K562 (cell line): ENCODE measurements at regions not wholly inside any gene's neighbourhood (a gene's known extent, or its start where the extent isn't known, plus 50 kb on each side); places are given as distances from the start of the nearest gene placed in this dataset.

Experiments
- ATF3 ChIP-seq, 2 experiments: fragments of 450-650 bp in 1 of 2; sonication (generic) in 1 of 2; formaldehyde crosslinking in 1 of 2; IDR thresholded peaks in 1 of 2; conservative IDR thresholded peaks in 1 of 2; 2 replicates each; pipeline versions ENCODE4 v1.6.1 to v1.8.1; 2016 to 2023; ENCODE audit warnings: mild to moderate bottlenecking in 2 of 2, moderate library complexity in 2 of 2, inconsistent platforms in 1 of 2, missing genetic modification reagents in 1 of 2
- CBX3 ChIP-seq, 2 experiments: IDR thresholded peaks; 1 replicate in 1 of 2; 2 replicates in 1 of 2; pipeline ENCODE4 v1.6.1; 2012; ENCODE audit warnings: inconsistent platforms in 2 of 2, low read length in 2 of 2, borderline replicate concordance in 1 of 2, control low read depth in 1 of 2
- CHAMP1 ChIP-seq: fragments of 450-650 bp; IDR thresholded peaks from 2 replicates; pipeline ENCODE4 v1.6.1; 2016; ENCODE audit warnings: mild to moderate bottlenecking
- CHD4 ChIP-seq: fragments of 200-600 bp; sonication (generic); IDR thresholded peaks from 3 replicates; pipeline ENCODE4 v1.6.1; 2012; ENCODE audit warnings: low read depth, mild to moderate bottlenecking, mixed read lengths, low read length, inconsistent platforms; ENCODE audit not compliant: insufficient read depth, insufficient replicate concordance, poor library complexity, severe bottlenecking
- ESRRA ChIP-seq: fragments of 450-650 bp; IDR thresholded peaks from 2 replicates; pipeline ENCODE4 v1.6.1; 2014; ENCODE audit warnings: low read depth, mild to moderate bottlenecking, moderate library complexity, borderline replicate concordance
- FOXP4 ChIP-seq: sonication (generic); formaldehyde crosslinking; IDR thresholded peaks from 2 replicates; pipeline ENCODE4 v1.8.0; 2022; ENCODE audit warnings: mild to moderate bottlenecking, missing genetic modification reagents, borderline replicate concordance
- HINFP ChIP-seq: fragments of 450-650 bp; conservative IDR thresholded peaks from 2 replicates; pipeline ENCODE4 v1.6.1; 2016; ENCODE audit warnings: missing genetic modification characterization, low read depth, mild to moderate bottlenecking, control low read depth, missing compliant biosample characterization
- KDM4B ChIP-seq, 2 experiments: fragments of 450-650 bp in 1 of 2; sonication (generic) in 1 of 2; IDR thresholded peaks; 2 replicates each; pipeline ENCODE4 v1.6.1; 2016 to 2017; ENCODE audit warnings: borderline replicate concordance in 2 of 2, antibody characterized with exemption in 1 of 2, low read depth in 1 of 2, mild to moderate bottlenecking in 1 of 2
- KLF16 ChIP-seq: IDR thresholded peaks from 2 replicates; pipeline ENCODE4 v1.6.1; 2016; ENCODE audit warnings: antibody characterized with exemption
- MAZ ChIP-seq, 2 experiments: fragments of 450-650 bp in 1 of 2; sonication (generic) in 1 of 2; formaldehyde crosslinking; IDR thresholded peaks in 1 of 2; conservative IDR thresholded peaks in 1 of 2; 2 replicates each; pipeline versions ENCODE4 v1.4.0 to v1.5.0; 2020; ENCODE audit warnings: mild to moderate bottlenecking in 1 of 2, missing genetic modification reagents in 1 of 2
- NUFIP1 ChIP-seq: fragments of 450-650 bp; IDR thresholded peaks from 2 replicates; pipeline ENCODE4 v1.6.1; 2018; ENCODE audit not compliant: partially characterized antibody
- PRPF4 ChIP-seq: fragments of 200-400 bp; formaldehyde crosslinking; IDR thresholded peaks from one replicate; pipeline ENCODE4 v1.6.1; 2017; ENCODE audit warnings: low read length, low read depth, mild to moderate bottlenecking; ENCODE audit not compliant: insufficient read depth, poor library complexity, severe bottlenecking
- RUNX1 ChIP-seq: sonication (generic); IDR thresholded peaks from 2 replicates; pipeline ENCODE4 v1.6.1; 2016; ENCODE audit warnings: antibody characterized with exemption, low read depth
- SETDB1 ChIP-seq: IDR thresholded peaks from one replicate; pipeline ENCODE4 v1.6.1; 2012; ENCODE audit warnings: low read length, control low read depth, inconsistent platforms
- SIRT6 ChIP-seq: IDR thresholded peaks from one replicate; pipeline ENCODE4 v1.6.1; 2012; ENCODE audit warnings: low read depth, mild to moderate bottlenecking, control low read depth, inconsistent platforms, low read length, moderate library complexity
- SMAD3 ChIP-seq: fragments of 450-650 bp; formaldehyde crosslinking; conservative IDR thresholded peaks from 2 replicates; pipeline ENCODE4 v1.4.0; 2020; ENCODE audit warnings: mild to moderate bottlenecking
- SRSF9 ChIP-seq: fragments of 200-400 bp; formaldehyde crosslinking; IDR thresholded peaks from 2 replicates; pipeline ENCODE4 v1.6.1; 2017; ENCODE audit warnings: low read depth, low read length, borderline replicate concordance
- TEAD1 ChIP-seq, 2 experiments: fragments of 450-650 bp in 1 of 2; sonication (generic) in 1 of 2; formaldehyde crosslinking; IDR thresholded peaks; 2 replicates each; pipeline versions ENCODE4 v1.4.0 to v1.8.0; 2020 to 2022; ENCODE audit warnings: mild to moderate bottlenecking in 2 of 2, missing genetic modification reagents in 1 of 2
- TEAD2 ChIP-seq: fragments of 450-650 bp; IDR thresholded peaks from 2 replicates; pipeline ENCODE4 v1.6.1; 2016; ENCODE audit warnings: missing genetic modification characterization, control low read depth, missing compliant biosample characterization
- ZNF274 ChIP-seq: IDR thresholded peaks from 2 replicates; pipeline ENCODE4 v1.6.1; 2011; ENCODE audit warnings: low read depth, mild to moderate bottlenecking, low read length, moderate library complexity, borderline replicate concordance

GRCh38 chr3:42014458-42014920 is 52.6 kb upstream of the ULK4 start (continued):
- 0 out of 2 replicates have a peak, but pooled peaks have one; percentile 21 for TF ChIP-seq HINFP (tag)
- TF ChIP-seq TEAD2 (tag), result no peak
- TF ChIP-seq TEAD1 (CRISPR knock-in tag; IDR thresholded peaks at IDR 0.05), result no peak
- TF ChIP-seq CBX3 (IDR thresholded peaks at IDR 0.05; ENCODE audit: borderline replicate concordance in 1 of 2, low read length in 2 of 2), result 0 out of 3 replicates have a peak, but pooled peaks of 1 of the 2 experiments have one; percentile 2
- peak; percentile 79; the same call in 1 of the 2 replicates for TF ChIP-seq ATF3 (IDR thresholded peaks at IDR 0.05)
- no peak for TF ChIP-seq ATF3 (CRISPR knock-in tag; conservative IDR thresholded peaks at IDR 0.05)
- no peak for TF ChIP-seq PRPF4
- peak; percentile 3 for TF ChIP-seq CHD4
- no peak for TF ChIP-seq CHAMP1
- no peak for TF ChIP-seq KDM4B (IDR thresholded peaks at IDR 0.05; ENCODE audit: borderline replicate concordance in 2 of 2, low read depth in 1 of 2)
- TF ChIP-seq NUFIP1, result no peak
- TF ChIP-seq ESRRA, result 0 out of 2 replicates have a peak, but pooled peaks have one; percentile 8
- 0 out of 4 replicates have a peak, but pooled peaks of 1 of the 2 experiments have one; percentile 43 for TF ChIP-seq MAZ (CRISPR knock-in tag; conservative IDR thresholded peaks at IDR 0.05 in 1 of 2, IDR thresholded peaks at IDR 0.05 in 1 of 2)
- TF ChIP-seq RUNX1, result no peak
- no peak for TF ChIP-seq KLF16
- no peak for TF ChIP-seq SETDB1
- no peak for TF ChIP-seq SMAD3
- no peak for TF ChIP-seq SIRT6
- no peak for TF ChIP-seq FOXP4 (CRISPR knock-in tag)
- TF ChIP-seq ZNF274, result no peak
- no peak for TF ChIP-seq SRSF9
